ENCODE measurements at regions not wholly inside any gene's neighbourhood (a gene's known extent, or its start where the extent isn't known, plus 50 kb on each side); places are given as distances from the start of the nearest gene placed in this dataset.

DNA sequence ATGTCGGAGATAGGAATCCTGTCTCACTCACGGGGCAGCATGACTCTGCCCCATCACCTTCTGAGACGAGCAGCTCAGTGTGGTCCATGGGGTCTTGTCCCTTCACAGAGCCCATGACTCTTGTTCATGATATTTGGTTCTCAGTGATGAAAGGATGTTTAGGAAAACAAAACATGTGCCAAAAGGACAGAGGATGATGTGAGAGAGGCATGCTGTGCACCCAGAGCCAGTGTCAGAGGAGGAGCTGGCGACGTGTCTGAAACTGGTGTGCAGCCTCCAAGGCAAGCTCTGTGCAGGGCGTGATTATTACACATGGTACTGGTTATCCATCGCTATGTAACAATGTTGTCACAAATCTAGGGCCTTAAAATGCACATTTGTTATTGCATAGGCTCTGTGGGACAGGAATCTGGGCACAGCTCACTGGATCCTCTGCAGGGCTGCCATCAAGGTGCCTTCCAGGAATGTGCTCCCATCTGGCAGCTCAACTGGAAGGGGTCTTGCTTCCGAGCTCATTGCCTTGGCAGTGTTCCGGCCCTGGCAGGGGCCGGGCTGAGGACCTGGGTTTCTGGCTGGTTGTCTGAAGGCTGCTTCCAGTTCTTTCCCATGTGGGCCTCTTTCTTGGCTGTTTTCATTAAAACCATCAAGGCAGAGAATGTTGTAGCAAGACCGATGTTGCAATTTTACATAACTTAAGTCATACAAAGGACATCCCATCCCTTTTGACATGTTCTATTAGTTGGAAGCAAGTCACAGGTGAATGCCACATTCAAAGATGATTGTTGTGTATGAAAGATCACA, 175.4 kb downstream of the ERMARD start:
- TF ChIP-seq, protein P1, sequence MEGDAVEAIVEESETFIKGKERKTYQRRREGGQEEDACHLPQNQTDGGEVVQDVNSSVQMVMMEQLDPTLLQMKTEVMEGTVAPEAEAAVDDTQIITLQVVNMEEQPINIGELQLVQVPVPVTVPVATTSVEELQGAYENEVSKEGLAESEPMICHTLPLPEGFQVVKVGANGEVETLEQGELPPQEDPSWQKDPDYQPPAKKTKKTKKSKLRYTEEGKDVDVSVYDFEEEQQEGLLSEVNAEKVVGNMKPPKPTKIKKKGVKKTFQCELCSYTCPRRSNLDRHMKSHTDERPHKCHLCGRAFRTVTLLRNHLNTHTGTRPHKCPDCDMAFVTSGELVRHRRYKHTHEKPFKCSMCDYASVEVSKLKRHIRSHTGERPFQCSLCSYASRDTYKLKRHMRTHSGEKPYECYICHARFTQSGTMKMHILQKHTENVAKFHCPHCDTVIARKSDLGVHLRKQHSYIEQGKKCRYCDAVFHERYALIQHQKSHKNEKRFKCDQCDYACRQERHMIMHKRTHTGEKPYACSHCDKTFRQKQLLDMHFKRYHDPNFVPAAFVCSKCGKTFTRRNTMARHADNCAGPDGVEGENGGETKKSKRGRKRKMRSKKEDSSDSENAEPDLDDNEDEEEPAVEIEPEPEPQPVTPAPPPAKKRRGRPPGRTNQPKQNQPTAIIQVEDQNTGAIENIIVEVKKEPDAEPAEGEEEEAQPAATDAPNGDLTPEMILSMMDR (conservative IDR thresholded peaks at IDR 0.05; ENCODE audit: low read depth, low read length), result no peak
- DNase-seq (ENCODE audit: low read depth), result no peak
- no peak overlapping the region for H3K4me3 ChIP-seq (ENCODE audit: low read depth, low read length)

DNA sequence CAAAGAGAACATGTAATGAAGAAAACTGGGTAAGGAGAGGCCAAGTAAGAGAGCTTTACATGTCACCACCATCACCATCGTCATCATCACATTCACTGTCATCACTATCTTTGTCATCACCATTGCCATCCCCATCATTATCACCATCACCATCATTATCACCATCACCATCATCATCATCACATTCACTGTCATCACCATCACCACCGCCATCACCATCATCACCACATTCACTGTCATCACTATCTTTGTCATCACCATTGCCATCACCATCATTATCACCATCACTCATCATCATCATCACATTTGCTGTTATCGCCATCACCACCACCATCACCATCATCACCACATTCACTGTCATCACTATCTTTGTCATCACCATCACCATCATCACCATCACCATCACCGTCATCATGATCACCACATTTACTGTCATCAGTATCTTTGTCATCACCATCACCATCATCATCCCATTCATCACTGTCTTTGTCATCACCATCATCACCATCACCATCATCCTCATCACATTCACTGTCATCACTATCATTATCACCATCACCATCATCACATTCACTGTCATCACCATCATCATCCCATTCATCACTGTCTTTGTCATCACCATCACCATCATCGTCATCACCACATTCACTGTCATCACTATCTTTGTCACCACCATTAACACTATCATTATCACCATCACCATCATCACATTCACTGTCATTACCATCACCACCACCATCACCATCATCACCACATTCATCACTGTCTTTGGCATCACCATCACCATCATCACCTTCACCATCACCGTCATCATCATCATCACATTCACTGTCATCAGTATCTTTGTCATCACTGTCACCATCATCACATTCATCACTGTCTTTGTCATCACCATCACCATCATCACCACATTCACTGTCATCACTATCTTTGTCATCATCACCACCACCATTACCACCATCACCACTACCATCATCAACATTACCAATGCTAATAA, 172.3 kb downstream of the ERMARD start:
- no peak for DNase-seq (ENCODE audit: low read depth)
- TF ChIP-seq, protein P1 (conservative IDR thresholded peaks at IDR 0.05; ENCODE audit: low read depth, low read length), result no peak
- H3K4me3 ChIP-seq (ENCODE audit: low read depth, low read length), result no peak overlapping the region

DNA sequence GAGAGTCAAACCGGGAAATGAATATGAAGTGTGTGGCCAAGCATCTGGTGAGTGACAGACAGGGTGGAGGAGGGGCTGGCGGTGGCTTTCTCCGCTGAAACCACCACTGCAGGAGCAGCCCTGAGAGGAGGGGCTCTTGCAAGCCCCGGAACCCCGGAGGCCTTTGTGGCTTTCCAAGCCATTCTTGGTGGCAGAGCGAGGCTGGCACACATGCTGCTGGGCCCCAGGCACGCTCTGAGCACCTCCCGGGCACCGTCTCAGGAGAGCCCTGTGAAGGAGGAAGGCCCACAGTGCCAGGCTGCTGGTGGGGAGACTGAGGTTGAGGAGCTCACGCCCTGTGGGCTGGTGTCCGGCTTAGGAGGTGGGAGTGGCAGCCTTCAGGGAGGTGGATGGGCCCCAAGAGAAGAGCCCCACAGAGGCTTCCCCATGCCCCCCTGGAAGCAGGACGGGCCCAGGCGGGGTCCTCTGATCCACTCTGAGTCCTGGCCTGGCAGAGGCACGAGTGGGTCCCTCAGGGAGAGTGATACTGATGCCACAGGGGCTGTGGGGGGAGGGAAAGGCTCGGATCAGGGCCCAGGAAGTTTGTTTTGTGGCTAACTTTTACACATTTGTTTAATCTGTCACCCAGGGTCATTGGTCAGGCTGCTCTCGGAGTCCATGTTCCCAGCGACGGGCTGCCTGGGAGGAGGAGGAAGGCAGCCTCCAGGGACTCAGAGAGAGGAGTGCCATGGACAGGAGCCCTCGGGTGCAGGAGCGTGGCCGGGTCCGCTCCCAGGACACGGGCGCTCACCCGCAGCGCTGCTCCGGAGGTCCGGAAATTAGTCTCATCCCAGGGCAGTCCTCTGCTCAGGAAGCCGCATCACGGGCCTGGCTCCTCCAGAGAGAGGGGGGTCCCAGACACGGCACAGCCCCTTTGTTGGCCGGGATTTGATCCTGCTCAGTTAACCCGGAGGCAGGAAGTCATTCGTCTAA, 170.7 kb downstream of the ERMARD start:
- no peak for DNase-seq (ENCODE audit: low read depth)
- no peak overlapping the region for H3K4me3 ChIP-seq (ENCODE audit: low read depth, low read length)
- TF ChIP-seq, protein P1 (conservative IDR thresholded peaks at IDR 0.05; ENCODE audit: low read depth, low read length), result no peak

DNA sequence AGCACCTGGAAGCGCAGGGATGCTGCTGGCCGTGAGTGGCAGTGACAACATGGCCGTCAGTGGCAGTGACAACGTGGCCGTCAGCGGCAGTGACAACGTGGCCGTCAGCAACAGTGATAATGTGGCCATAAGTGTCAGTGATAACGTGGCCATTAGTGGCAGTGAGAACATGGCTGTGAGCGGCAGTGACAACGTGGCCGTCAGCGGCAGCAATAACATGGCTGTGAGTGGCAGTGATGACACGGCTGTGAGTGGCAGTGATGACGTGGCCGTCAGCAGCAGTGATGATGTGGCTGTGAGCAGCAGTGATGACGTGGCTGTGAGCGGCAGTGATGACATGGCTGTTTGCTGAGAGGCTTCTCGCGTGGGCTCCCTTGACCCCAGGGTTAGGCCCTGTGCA, 169.8 kb downstream of the ERMARD start:
- no peak for DNase-seq (ENCODE audit: low read depth)
- TF ChIP-seq, protein P1 (conservative IDR thresholded peaks at IDR 0.05; ENCODE audit: low read depth, low read length), result no peak
- H3K4me3 ChIP-seq (ENCODE audit: low read depth, low read length), result no peak overlapping the region

DNA sequence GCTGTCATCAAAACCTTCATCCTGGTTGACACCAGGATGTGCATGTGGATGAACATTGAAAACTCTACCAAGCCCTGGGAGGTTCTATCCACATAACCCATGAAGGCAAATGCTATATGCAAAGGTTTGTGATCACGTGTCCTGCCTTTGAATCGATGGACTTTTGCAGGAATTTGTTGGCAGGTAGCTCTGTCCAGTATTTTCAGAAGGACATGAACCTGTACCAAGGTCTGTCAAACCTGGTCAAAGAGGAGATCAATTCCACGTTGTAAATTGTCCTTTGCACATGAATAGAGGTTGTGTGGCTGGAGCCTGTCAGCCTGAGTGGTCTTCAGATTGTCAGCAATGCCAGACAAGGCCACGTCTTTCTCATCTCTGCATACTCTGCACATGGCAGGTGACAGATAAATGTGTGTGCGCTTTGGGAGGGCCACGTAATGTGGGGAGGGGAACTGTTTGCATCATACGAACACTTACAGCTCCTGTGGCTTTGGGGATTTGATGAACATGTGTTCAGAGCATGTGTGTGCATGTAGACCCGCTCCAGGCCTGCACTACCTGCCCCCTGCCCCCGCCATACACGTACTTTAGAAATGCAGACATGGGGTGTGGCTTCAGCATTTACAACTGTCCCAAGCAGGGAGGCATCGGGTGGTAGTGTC, 169.1 kb downstream of the ERMARD start:
- TF ChIP-seq, protein P1 (conservative IDR thresholded peaks at IDR 0.05; ENCODE audit: low read depth, low read length), result no peak
- H3K4me3 ChIP-seq (ENCODE audit: low read depth, low read length), result no peak overlapping the region
- no peak for DNase-seq (ENCODE audit: low read depth)

Data from epithelial cell of proximal tubule (primary cell).